HG03025 (cell line): ENCODE measurements at regions not wholly inside any gene's neighbourhood (a gene's known extent, or its start where the extent isn't known, plus 50 kb on each side); places are given as distances from the start of the nearest gene placed in this dataset.
"Not testable (repeated sequence)": the region's sequence is repeated elsewhere in the genome, so short reads cannot be mapped to it uniquely, and the experiment has no call there.

Source experiments
- ATAC-seq: cut with Tn5 transposase; IDR thresholded peaks from one replicate; pipeline ENCODE4 v1.9.1; 2021; ENCODE audit warnings: mild to moderate bottlenecking, moderate library complexity; ENCODE audit not compliant: unreplicated experiment, low FRiP score

DNA sequence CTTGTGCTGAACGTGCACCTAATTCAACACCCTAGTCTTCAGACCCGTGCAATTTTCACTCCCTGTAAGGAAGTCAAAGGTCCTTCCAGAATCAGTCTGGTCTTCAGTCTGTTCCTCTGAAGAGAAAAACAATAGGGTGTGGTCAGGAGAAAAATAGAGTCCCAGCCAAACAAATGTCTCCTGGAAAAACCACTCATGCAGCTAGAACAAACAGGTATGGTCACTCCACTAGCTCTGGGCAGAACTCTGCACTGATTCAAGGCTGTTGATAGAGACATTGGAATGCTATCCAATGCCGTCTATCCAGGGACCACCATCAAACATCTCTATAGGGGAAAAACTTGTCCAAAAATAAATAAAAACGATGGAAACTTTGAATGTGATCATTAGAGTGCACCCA lies 81.8 kb upstream of the MAP3K1 start:
- ATAC-seq = no peak

DNA sequence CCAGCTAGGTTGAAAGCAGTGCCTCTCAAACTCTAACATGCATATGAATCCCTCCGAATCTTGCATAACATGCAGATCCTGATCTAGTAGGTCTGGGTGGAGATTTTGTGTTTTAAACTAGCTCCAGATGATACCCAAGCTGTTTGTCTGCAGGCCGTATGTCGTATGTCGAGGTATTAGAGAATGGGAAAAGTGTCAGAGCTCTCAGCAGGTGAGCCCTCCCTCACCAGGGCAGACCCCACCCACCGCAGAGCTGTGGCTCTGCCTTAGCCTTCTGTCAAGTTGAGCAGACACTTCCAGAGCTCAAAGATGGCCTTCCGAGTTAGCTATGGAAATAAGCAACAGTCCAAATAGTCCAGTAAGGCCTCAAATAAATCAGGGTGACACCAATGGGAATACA lies 83.2 kb upstream of the MAP3K1 start:
- no peak for ATAC-seq

DNA sequence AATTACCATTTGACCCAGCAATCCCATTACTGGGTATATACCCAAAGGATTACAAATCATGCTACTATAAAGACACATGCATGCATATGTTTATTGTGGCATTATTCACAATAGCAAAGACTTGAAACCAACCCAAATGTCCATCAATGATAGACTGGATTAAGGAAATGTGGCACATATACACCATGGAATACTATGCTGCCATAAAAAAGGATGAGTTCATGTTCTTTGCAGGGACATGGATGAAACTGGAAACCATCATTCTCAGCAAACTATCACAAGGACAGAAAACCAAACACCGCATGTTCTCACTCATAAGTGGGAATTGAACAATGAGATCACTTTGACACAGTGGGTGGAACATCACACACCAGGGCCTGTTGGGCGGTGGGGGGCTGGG lies 83.9 kb upstream of the MAP3K1 start:
- ATAC-seq = not testable (repeated sequence)

DNA sequence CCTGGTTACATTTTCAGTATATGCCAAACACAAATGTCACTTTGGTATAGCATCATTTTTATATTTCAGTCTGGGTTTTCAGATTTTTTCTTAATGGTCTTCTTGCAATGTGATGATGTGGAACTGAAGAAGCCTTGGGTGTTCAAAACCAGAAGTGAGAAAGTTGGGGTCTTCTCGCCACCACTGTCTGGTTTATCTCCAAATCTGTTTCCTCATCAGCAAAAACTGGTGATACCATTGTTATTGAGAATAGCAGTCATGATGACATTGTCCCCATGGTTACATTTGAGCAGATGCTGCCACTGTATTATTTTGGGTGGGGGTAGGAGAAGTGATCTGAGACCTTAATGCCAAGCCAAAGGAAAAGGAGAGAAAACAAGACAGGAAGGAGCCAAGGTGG lies 85.9 kb upstream of the MAP3K1 start:
- no peak for ATAC-seq

DNA sequence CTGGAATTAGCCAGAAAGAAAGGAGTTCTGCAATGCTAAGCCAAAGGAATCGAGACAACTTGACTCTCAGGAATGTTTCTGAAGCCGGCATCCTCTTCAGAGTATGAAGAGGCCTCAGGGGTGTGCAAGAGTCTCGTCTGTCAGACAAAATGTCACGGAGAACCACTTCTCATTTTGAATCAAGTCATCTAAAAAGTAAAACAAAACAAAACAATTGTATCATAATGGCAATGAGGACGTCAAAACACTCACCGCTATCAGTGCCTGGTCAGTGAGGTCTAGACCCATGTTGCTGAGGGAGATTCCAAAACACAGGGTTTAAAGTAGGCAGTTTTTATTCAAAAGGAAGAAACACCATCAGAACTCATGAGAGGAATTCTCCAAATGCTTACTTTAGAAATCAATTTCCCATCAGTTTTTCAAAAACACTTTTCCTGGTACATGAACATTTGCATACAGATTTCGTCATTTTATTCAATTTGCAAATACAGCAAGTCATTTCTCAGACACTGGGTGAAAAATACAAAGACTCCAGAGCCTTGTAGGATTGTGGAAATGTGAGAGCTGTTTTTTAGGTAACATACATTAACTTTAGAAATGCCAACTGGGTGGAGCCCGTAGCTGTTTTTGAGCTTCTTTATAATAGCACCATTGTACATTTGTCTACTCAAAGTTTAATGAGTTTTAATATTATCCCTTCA lies 89.5 kb upstream of the MAP3K1 start:
- ATAC-seq = no peak

DNA sequence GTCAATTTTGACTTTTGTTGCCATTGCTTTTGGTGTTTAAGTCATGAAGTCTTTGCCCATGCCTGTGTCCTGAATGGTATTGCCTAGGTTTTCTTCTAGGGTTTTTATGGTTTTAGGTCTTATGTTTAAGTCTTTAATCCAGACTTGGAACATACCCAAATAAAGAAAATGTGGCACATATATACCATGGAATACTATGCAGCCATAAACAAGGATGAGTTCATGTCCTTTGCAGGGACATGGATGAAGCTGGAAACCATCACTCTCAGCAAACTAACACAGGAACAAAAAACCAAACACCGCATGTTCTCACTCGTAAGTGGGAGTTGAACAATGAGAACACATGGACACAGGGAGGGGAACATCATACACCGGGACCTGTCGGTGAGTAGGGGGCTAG lies 90.5 kb upstream of the MAP3K1 start:
- ATAC-seq = not testable (repeated sequence)

DNA sequence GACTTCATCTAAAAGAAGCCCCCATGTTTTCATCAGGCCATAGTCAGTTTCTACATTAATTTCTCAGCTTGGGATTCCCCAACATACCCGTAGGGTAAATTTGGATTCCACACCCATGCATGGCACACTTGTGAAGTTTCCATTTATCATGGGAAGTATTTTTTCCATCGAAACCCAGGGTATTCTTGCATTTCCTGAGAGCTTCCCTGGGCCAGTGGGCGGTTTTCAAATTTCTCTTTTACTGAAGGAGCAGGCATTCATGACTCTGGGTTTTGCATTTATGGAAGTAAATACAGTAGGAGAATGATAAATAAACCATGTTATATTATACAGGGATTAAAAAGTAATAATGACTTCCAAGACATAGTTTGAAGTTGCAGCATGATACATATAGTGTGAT lies 93.0 kb upstream of the MAP3K1 start:
- no peak for ATAC-seq

DNA sequence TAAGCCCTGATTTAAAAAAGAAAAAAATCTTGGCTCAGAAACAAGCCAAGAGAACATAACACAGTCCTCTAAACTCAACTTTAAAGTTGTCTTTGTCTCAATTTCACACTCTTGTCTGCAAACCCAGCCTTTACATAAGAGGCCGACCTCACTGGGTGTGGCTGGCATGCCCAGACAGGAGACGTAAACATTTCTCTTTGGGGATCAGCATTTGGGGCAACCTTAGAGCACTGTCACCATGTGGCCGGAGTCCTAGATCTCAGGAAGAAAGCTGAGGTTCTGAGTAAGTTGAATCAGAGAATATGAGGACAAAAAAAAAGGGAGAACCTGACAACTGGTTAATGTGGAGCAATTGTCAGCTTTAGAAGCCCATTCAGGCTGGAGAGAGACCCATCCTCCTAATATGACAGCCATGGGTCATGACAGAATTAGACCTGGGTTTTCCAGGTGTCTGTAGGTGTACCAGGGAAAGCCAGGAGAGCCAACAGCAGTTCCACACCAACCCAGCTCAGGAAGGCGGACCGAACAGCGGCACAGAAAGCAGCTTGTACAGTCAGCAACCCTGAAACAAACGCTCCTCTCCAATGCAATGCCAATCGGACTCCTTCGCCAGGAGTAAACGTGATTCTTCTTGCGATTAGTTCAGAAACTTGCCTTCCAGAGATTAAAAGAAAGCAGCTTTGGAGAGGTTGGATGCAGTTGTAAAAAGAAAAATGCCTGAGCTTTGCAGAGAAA lies 97.9 kb upstream of the MAP3K1 start:
- no peak for ATAC-seq

DNA sequence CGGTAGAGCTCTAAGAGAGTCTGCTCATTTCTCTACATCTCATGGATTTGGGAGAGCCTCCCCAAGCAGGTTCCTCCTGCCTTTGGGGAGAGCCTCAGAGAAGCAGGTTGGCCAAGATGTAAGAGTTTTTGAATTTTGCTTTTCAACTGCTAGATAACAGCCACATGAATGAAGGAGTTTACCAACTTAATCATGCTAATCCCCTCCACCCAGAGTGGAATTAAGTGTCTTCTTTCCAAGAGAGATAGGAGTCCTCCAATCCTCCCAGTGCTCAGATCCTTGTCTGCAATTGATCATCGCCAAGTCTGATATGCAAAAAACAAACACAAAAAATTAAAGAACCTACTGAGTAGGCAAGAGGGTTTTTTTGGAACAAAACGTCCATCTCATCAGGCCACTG lies 99.4 kb upstream of the MAP3K1 start:
- no peak for ATAC-seq

DNA sequence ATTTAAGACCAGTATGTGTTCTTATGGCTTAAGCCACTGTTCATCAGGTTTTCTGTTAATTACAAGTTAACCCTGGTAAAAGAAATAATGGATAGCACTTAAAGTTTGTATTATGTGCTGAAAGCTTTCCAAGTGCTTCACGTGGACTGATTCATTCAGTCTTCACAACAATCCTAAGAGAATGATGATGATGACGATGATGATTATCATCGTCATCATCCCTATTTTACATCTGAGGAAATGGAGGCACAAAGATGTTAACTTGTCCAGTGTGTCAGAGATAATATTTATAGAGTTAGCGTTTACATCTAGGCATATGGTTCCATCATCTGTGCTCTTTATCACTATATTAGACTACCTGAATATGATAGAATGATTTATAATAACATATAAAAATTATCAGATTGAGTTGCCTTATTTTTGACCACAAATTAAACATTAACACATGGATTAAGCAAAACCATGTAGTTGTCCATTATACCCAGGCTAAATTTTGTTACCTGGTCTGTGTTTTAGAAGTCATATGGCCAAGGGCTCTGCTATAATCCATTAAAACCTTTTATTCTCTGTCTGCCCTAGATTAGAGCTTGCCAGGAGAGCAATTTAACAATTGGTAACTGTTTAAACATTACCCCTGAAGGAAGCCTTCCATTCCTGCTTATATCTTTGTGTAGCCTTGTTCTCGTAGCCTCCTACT lies 102.3 kb upstream of the MAP3K1 start:
- ATAC-seq = no peak

DNA sequence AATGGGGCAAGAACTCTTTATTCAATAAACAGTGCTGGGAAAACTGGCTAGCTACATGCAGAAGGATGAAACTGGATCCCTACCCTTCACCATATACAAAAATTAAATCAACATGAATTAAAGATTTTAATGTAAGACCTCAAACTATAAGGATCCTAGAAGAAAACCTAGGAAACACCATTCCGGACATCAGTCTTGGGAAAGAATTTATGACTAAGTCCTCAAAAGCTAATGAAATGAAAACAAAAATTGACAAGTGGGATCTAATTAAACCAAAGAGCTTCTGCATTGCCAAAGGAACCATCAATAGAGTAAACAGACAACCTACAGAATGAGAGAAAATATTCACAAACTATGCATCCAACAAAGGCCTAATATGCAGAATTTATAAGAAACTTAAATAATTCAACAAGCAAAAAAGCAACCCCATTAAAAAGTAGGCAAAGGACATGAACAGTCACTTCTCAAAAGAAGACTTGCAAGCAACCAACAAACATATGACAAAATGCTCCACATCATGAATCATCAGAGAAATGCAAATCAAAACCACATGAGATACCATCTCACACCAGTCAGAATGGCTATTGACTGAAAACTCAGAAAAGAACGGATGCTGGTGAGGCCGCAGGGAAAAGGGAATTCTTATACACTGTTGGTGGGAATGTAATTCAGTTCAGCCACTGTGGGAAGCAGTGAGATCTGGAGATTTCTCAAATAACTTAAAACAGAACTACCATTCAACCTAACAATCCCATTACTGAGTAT lies 104.3 kb upstream of the MAP3K1 start:
- ATAC-seq = no peak

DNA sequence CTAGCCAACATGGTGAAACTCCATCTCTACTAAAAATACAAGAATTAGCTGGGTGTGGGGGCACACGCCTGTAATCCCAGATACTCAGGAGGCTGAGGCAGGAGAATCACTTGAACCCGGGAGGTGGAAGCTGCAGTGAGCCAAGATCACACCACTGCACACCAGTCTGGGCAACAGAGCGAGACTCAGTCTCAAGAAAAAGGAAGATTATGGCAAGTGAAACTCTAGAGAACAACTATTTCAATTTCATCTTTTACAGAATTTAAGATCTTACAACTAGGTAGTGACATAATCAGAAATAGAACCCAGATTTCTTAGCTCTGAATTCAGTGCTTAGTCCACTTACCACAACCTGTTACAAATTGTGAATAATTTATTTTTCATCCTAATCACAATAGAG lies 108.8 kb upstream of the MAP3K1 start:
- ATAC-seq = no peak

DNA sequence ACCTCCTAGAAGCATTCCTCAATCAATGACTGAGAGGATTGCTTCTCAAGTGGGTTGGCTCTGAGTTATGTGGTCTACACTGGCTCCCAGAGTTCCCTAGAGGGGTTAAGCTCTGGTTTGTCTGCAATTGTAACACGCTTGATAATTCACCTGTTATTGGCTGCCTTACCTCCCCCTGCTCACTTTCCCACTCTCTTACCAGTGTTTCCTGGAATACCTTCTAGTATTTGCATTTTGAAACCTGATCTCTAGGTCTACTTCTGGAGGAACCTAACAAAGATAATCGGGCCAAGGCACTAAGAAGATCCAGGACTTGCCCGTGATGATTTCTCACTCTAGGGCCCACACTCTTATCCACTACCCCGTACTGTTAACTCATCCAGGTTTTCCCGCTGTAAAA lies 110.1 kb upstream of the MAP3K1 start:
- no peak for ATAC-seq

DNA sequence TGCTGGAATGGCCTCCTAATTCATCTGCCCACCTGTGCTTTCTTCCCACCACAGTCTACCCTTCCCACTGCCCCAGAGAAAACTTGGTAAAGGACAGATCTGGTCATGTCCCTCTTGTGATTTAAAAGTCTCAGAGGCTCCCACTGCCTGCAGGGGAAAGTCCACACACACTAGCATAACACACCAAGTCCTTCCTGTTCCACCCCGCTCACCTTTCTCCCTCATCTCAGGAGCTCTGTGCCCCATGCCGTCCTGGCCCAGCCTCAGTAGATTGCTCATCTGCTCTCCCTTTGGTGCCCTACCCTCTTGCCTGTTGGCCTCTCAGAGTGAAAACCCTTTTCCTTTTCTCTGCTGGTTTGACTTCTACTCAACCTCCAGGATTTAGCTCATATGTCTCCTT lies 111.4 kb upstream of the MAP3K1 start:
- ATAC-seq = no peak

DNA sequence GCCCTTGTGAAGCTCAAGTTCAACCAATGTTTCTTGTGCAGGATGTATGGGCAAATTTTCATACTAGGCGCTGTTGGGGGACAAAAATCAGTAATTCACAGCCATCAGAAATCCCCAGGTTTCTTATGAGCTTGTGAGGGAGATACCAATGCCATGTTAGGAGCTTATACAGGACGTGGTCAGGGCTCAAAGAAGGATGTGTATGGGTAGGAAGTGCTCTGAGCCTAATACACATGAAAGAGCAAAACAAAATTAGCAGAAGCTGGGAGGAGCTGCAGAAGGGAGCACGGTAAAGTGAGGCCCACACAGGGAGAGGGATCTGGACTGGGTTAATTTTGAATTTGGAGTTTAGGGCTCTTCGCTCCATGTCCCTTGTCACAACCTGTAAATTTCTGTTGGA lies 114.6 kb upstream of the MAP3K1 start:
- no peak for ATAC-seq

DNA sequence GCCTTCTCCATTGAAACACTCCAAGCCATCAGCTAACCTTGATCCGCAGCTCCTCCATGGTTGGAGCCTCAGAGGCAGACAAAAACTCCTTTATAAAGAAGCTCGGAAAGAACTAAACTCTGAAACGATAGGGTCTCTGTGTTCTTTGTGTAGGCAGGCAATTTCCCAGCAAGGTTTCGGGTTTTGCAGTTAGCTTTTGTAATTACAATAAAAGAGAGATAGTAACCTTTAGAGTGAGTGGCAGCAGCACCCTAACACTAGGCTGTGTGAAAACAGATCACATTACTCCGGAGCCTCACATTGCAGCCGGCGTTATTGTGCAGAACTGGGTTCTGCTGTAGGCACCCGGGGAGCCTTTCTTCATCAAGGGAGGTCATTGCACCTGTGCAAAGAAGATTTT lies 115.8 kb upstream of the MAP3K1 start:
- ATAC-seq = no peak

DNA sequence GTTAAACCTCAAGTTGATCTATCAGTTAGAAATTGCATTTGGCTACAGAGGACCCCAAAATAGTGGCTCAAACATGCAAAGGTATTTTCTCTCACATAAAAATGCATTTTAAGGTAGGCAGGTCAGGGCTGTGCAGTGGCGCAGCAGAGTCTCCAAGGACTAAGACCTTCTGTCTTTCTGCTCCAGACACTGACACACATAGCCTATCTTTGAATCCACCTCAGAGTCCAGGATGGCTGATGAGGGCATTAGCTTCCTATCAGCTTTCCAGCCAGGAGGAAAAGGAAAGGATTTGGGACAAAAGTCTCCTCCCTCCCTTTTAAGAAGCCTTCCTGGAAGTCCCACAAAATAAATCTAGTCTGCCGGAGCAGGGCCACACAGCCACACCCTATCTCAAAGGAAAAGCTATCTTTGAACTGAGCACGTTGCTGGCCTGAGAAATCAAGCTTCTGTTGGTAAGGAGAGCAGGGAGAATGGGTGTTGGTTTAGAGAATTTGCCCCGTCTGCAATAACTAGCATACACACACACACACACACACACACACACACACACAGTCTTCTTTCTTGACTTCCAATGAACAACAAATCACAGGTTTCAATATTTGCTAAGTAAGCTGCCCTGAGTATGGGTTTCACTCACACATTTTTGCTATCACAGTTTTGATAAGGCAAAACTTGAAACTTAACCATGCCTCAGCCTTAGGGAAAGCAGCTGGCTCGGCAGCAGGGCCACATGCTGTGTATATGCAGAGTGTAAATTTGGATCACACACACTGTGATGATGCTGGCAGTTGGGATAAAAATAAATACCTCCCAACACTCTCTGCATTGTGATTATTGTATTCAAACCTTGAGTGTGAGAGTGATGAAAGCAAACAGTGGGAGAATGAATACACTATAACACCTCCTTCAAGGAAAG lies 116.6 kb upstream of the MAP3K1 start:
- ATAC-seq = no peak

DNA sequence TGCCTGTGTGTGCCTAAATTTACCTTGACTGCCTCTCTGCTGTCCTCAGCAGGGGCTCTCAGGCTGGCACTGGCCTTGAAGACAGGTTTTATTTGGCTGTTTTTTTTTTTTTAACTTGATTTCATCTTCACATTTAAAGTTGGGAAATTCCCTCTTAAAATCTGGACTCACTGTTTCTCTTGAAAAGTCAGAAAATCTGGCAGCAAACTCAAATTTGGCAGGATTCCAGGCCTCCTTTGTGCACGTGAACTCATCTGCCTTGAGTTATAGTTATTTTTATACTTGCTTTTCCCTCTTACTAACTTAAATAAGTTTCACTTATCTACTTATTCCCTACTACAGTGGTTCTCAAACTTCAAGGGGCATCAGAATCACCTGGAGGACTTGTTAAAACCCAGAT lies 118.4 kb upstream of the MAP3K1 start:
- no peak for ATAC-seq

DNA sequence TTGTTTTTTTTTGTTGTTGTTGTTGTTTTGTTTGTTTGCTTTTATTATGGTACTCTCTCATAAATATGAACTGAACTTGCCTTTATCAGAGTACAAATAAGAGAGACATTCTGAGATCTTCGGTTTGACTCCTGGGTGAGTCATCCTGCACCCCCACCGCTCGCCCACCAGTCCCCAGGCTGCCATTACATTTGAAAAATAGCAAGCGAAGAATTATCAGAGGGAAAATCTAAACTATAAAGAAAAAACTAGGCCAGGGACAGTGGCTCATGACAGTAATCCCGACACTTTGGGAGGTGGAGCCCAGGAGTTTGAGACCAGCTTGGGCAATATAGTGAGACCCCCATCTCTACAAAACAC lies 122.1 kb upstream of the MAP3K1 start:
- no peak for ATAC-seq
